ENCODE measurements at regions not wholly inside any gene's neighbourhood (a gene's known extent, or its start where the extent isn't known, plus 50 kb on each side); places are given as distances from the start of the nearest gene placed in this dataset.

GRCh38 chr2:120404941-120405758 lies 59.2 kb downstream of the INHBB start:
- ATAC-seq (no peak), DNase-seq (no peak)
- H3K4me1 ChIP-seq (ENCODE audit: insufficient read depth, low read length): peaks cover 19% of the 10 kb centered on the region
- H3K4me2 ChIP-seq (ENCODE audit: low read length): no peak overlapping the region
- POLR2A ChIA-PET (ENCODE audit: unreplicated experiment): no interaction called here
- intact Hi-C loops (cut with micrococcal nuclease): no loop called here
- no peaks in the 10 kb centered on the region for H3F3A ChIP-seq (ENCODE audit: low read length, unreplicated experiment)
- H3K27me3 ChIP-seq (ENCODE audit: low read length): no peaks in the 10 kb centered on the region
- H3K79me2 ChIP-seq (ENCODE audit: low read length): no peaks in the 10 kb centered on the region
- H3K9ac ChIP-seq (ENCODE audit: low read length): no peak overlapping the region
- no peaks in the 10 kb centered on the region for H3K9me2 ChIP-seq (replicated peaks; ENCODE audit: low read length)
- no peak overlapping the region for H3K4me3 ChIP-seq (ENCODE audit: low read length)
- CTCF ChIA-PET: no interaction called here
- 0 out of 2 replicates have a peak, but pooled peaks cover 5% of the 10 kb centered on the region for H3K9me3 ChIP-seq (ENCODE audit: low read length)
- H3K27ac ChIP-seq (ENCODE audit: low read length): no peak overlapping the region
- TF ChIP-seq EZH2 (IDR thresholded peaks at IDR 0.05; ENCODE audit: low read length, unreplicated experiment): no peak
- TF ChIP-seq CTCF (conservative IDR thresholded peaks at IDR 0.05; ENCODE audit: low read depth, low read length): no peak
- TF ChIP-seq EZH2phosphoT487 (IDR thresholded peaks at IDR 0.05; ENCODE audit: borderline replicate concordance, low read length): no peak
- no TSS peak for BruUV-seq (replicated peaks)
- H3K36me3 ChIP-seq (ENCODE audit: low read depth, low read length): no peaks in the 10 kb centered on the region; the same call in 1 of the 2 replicates
- H4K20me1 ChIP-seq (ENCODE audit: low read length): no peaks in the 10 kb centered on the region
- no peak overlapping the region for H2AFZ ChIP-seq (ENCODE audit: low read length)

- BruUV-seq (replicated peaks): no TSS peak
- H3K4me3 ChIP-seq (ENCODE audit: low read length): no peak overlapping the region
- POLR2A ChIA-PET (ENCODE audit: unreplicated experiment): no interaction called here
- no peaks in the 10 kb centered on the region for H4K20me1 ChIP-seq (ENCODE audit: low read length)
- ATAC-seq (no peak), DNase-seq (no peak)
- CTCF ChIA-PET: no interaction called here
- 0 out of 2 replicates have a peak, but pooled peaks cover 5% of the 10 kb centered on the region for H3K9me3 ChIP-seq (ENCODE audit: low read length)
- H3F3A ChIP-seq (ENCODE audit: low read length, unreplicated experiment): no peaks in the 10 kb centered on the region
- TF ChIP-seq EZH2 (IDR thresholded peaks at IDR 0.05; ENCODE audit: low read length, unreplicated experiment) (no peak), CTCF (conservative IDR thresholded peaks at IDR 0.05; ENCODE audit: low read depth, low read length) (no peak), EZH2phosphoT487 (IDR thresholded peaks at IDR 0.05; ENCODE audit: borderline replicate concordance, low read length) (no peak)
- H3K27ac ChIP-seq (ENCODE audit: low read length): no peak overlapping the region
- H3K4me2 ChIP-seq (ENCODE audit: low read length): no peak overlapping the region
- no peak overlapping the region for H3K9ac ChIP-seq (ENCODE audit: low read length)
- no peaks in the 10 kb centered on the region; the same call in 1 of the 2 replicates for H3K36me3 ChIP-seq (ENCODE audit: low read depth, low read length)
- H3K4me1 ChIP-seq (ENCODE audit: insufficient read depth, low read length): peaks cover 16% of the 10 kb centered on the region
- intact Hi-C loops (cut with micrococcal nuclease): no loop called here
- H3K27me3 ChIP-seq (ENCODE audit: low read length): no peaks in the 10 kb centered on the region
- H3K79me2 ChIP-seq (ENCODE audit: low read length): no peaks in the 10 kb centered on the region
- H3K9me2 ChIP-seq (replicated peaks; ENCODE audit: low read length): no peaks in the 10 kb centered on the region
- H2AFZ ChIP-seq (ENCODE audit: low read length): no peak overlapping the region
These were observed 59.8 kb downstream of the INHBB start for GRCh38 chr2:120405759-120406099.

GRCh38 chr2:120406566-120406965 lies 60.6 kb downstream of the INHBB start:
- Histone ChIP-seq H2AFZ (ENCODE audit: low read length) (no peak overlapping the region), H3K27me3 (ENCODE audit: low read length) (no peaks in the 10 kb centered on the region), H3K9ac (ENCODE audit: low read length) (no peak overlapping the region), H3K4me1 (ENCODE audit: insufficient read depth, low read length) (peaks cover 16% of the 10 kb centered on the region), H3K9me3 (ENCODE audit: low read length) (0 out of 2 replicates have a peak, but pooled peaks cover 5% of the 10 kb centered on the region), H3K36me3 (ENCODE audit: low read depth, low read length) (no peaks in the 10 kb centered on the region; the same call in 1 of the 2 replicates), H3K79me2 (ENCODE audit: low read length) (no peaks in the 10 kb centered on the region), H3K4me3 (ENCODE audit: low read length) (no peak overlapping the region), H3K9me2 (replicated peaks; ENCODE audit: low read length) (no peaks in the 10 kb centered on the region), H3K4me2 (ENCODE audit: low read length) (no peak overlapping the region), H4K20me1 (ENCODE audit: low read length) (no peaks in the 10 kb centered on the region), H3K27ac (ENCODE audit: low read length) (no peak overlapping the region), H3F3A (ENCODE audit: low read length, unreplicated experiment) (no peaks in the 10 kb centered on the region)
- intact Hi-C loops (cut with micrococcal nuclease): no loop called here
- TF ChIP-seq CTCF (conservative IDR thresholded peaks at IDR 0.05; ENCODE audit: low read depth, low read length) (no peak), EZH2 (IDR thresholded peaks at IDR 0.05; ENCODE audit: low read length, unreplicated experiment) (no peak), EZH2phosphoT487 (IDR thresholded peaks at IDR 0.05; ENCODE audit: borderline replicate concordance, low read length) (no peak)
- no TSS peak for BruUV-seq (replicated peaks)
- DNase-seq (no peak), ATAC-seq (no peak)
- ChIA-PET POLR2A (ENCODE audit: unreplicated experiment) (interaction anchor here (0.6 kb wide), 1 partner anchor 62 kb away, joined by 3 read pairs; no protein-coding TSS in a partner anchor), CTCF (no interaction called here)

Measured in PC-3 (cell line).